ENCODE measurements at regions not wholly inside any gene's neighbourhood (a gene's known extent, or its start where the extent isn't known, plus 50 kb on each side); places are given as distances from the start of the nearest gene placed in this dataset.

DNA sequence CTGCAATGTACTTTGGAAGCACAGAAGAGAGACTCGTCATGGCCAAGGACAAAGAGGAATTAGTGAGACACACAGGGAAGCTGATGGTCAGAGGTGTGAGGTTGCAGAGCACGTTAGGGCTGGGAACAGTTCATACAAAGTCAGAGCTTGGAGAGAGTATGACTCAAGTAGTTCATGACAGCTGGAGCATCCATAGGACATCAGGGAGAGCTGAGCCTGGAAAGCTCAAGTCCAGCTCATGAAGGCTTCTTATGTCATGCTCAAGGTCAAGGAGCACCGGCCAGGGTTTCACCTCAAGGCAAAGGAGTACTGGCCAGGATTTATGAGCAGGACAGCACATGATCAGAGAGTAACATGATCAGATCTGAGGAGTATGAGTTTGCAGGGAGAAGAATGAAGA is 64.6 kb upstream of the CHST1 start:
- TF ChIP-seq ZNF664 (tag by site-specific recombination; IDR thresholded peaks at IDR 0.05) = no peak
- TF ChIP-seq, protein P1, sequence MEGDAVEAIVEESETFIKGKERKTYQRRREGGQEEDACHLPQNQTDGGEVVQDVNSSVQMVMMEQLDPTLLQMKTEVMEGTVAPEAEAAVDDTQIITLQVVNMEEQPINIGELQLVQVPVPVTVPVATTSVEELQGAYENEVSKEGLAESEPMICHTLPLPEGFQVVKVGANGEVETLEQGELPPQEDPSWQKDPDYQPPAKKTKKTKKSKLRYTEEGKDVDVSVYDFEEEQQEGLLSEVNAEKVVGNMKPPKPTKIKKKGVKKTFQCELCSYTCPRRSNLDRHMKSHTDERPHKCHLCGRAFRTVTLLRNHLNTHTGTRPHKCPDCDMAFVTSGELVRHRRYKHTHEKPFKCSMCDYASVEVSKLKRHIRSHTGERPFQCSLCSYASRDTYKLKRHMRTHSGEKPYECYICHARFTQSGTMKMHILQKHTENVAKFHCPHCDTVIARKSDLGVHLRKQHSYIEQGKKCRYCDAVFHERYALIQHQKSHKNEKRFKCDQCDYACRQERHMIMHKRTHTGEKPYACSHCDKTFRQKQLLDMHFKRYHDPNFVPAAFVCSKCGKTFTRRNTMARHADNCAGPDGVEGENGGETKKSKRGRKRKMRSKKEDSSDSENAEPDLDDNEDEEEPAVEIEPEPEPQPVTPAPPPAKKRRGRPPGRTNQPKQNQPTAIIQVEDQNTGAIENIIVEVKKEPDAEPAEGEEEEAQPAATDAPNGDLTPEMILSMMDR (tag by site-specific recombination; IDR thresholded peaks at IDR 0.05) = no peak

Measured in HEK293 (cell line).